ENCODE measurements at regions not wholly inside any gene's neighbourhood (a gene's known extent, or its start where the extent isn't known, plus 50 kb on each side); places are given as distances from the start of the nearest gene placed in this dataset.

DNA sequence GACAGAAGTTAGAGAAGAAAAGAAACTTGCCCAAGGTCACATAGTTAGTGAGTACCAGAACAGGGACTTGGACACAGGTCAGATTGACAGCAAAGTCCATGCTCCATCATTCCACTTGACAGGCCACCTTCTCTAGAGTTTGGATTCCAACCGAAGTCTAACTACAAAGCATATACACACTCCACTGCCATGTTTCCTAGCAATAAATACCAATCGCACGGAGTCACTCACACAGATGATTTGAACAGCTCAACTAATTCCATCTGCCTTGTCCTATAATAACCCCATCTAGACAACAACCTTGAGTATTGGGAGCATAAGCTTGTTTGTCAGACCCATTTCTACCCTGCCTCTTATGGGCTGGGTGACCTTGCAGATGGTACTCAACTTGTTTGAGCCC lies 334.6 kb upstream of the MGAT5 start:
- no peak overlapping the region for H3K4me3 ChIP-seq (replicated peaks; ENCODE audit: low read depth, low read length)
- TF ChIP-seq CTCF (IDR thresholded peaks at IDR 0.05; ENCODE audit: low read depth, low read length, missing control alignments): no peak
- no peak for DNase-seq (ENCODE audit: extremely low read depth, low read depth)

DNA sequence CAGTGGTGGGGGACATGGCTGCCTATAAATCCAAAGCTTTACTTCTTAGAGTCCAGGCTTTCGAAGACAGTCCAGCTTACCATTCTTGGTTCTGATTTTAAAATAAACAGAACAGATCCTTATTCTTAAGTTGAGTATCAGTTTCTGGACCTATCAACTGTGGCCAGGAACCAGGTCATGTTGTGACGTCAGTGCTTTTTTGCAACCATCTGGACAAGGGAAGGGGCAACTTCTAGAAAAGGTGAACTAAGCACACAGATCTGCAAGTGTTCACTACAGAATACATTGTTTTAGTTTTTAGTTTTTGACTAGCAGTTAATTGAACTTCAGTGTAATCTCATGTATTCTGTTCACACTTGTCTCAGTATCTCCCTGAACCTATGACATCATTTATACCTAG lies 326.0 kb upstream of the MGAT5 start:
- no peak overlapping the region for H3K4me3 ChIP-seq (replicated peaks; ENCODE audit: low read depth, low read length)
- DNase-seq (ENCODE audit: extremely low read depth, low read depth): no peak
- no peak for TF ChIP-seq CTCF (IDR thresholded peaks at IDR 0.05; ENCODE audit: low read depth, low read length, missing control alignments)

GRCh38 chr2:133936096-133936495 lies 317.8 kb upstream of the MGAT5 start:
- no peak for TF ChIP-seq CTCF (IDR thresholded peaks at IDR 0.05; ENCODE audit: low read depth, low read length, missing control alignments)
- no peak overlapping the region for H3K4me3 ChIP-seq (replicated peaks; ENCODE audit: low read depth, low read length)
- no peak for DNase-seq (ENCODE audit: extremely low read depth, low read depth)

DNA sequence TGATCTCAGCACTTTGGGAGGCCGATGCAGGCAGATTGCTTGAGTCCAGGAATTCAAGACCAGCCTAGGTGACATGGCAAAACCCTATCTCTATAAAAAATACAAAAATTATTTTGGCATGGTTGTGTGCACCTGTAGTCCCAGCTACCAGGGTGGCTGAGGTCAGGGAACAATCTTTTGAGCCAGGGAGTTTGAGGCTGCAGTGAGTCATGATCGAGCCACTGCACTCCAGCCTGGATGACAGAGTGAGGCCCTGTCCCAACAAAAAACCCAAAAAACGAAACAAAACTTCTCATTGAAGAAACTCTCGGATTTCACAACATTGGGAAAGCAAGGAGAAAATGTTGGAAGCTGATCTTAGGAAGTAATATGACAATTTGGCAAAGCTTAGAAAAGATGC lies 317.3 kb upstream of the MGAT5 start:
- TF ChIP-seq CTCF (IDR thresholded peaks at IDR 0.05; ENCODE audit: low read depth, low read length, missing control alignments): no peak
- no peak overlapping the region for H3K4me3 ChIP-seq (replicated peaks; ENCODE audit: low read depth, low read length)
- DNase-seq (ENCODE audit: extremely low read depth, low read depth): no peak

DNA sequence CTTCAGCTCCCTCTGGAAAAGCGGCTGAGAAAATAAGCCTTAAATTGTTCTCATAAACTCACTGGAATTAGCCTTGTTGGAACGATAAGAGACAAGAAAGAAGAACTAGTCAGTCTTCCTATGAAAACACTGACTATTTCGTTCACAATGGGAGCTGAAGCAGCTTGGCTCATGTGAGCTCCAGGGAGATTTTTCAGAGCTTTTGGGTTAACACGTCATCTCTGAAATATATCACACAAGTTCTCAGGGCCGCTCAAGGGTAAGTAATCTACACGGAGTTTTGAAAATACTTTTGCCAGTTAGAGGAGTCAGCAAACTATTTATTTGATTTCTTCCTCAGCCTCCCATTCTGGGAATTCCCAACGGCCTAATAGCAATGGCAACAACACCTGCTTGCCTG lies 316.2 kb upstream of the MGAT5 start:
- H3K4me3 ChIP-seq (replicated peaks; ENCODE audit: low read depth, low read length): no peak overlapping the region
- no peak for DNase-seq (ENCODE audit: extremely low read depth, low read depth)
- TF ChIP-seq CTCF (IDR thresholded peaks at IDR 0.05; ENCODE audit: low read depth, low read length, missing control alignments): no peak

- no peak for TF ChIP-seq CTCF (IDR thresholded peaks at IDR 0.05; ENCODE audit: low read depth, low read length, missing control alignments)
Observed at GRCh38 chr2:133940134-133940533, 313.7 kb upstream of the MGAT5 start.

GRCh38 chr2:133941666-133942065 lies 312.2 kb upstream of the MGAT5 start:
- TF ChIP-seq CTCF (IDR thresholded peaks at IDR 0.05; ENCODE audit: low read depth, low read length, missing control alignments): no peak
- H3K4me3 ChIP-seq (replicated peaks; ENCODE audit: low read depth, low read length): no peak overlapping the region
- DNase-seq (ENCODE audit: extremely low read depth, low read depth): no peak

More at GRCh38 chr2:133940134-133940533, 313.7 kb upstream of the MGAT5 start:
- DNase-seq (ENCODE audit: extremely low read depth, low read depth): no peak
- no peak overlapping the region for H3K4me3 ChIP-seq (replicated peaks; ENCODE audit: low read depth, low read length)

All from HFF-Myc (cell line).